Lower lobe of right lung (tissue), 2 donors: ENCODE measurements at regions not wholly inside any gene's neighbourhood (a gene's known extent, or its start where the extent isn't known, plus 50 kb on each side); places are given as distances from the start of the nearest gene placed in this dataset.

Source experiments
- ATAC-seq, 2 donors: fragments of 200-7000 bp; cut with Tn5 transposase; one replicate each; pipeline ENCODE4 v1.9.1; 2020 to 2022; ENCODE audit warnings: mild to moderate bottlenecking in 2 of 2, moderate library complexity in 2 of 2
- DNase-seq: peaks from one replicate; pipeline ENCODE4 v3.0.0-alpha.2; 2020
- H3K27ac ChIP-seq: fragments of 200-600 bp; one replicate; pipeline ENCODE4 v1.8.0; 2022
- H3K27me3 ChIP-seq: fragments of 200-600 bp; one replicate; pipeline ENCODE4 v1.8.0; 2022; ENCODE audit warnings: low read depth
- H3K36me3 ChIP-seq: fragments of 200-600 bp; one replicate; pipeline ENCODE4 v1.8.0; 2022; ENCODE audit warnings: mild to moderate bottlenecking
- H3K4me1 ChIP-seq: fragments of 200-600 bp; one replicate; pipeline ENCODE4 v1.8.0; 2022
- H3K4me3 ChIP-seq: fragments of 200-600 bp; one replicate; pipeline ENCODE4 v1.8.0; 2022; ENCODE audit warnings: mild to moderate bottlenecking
- H3K9me3 ChIP-seq: fragments of 200-600 bp; one replicate; pipeline ENCODE4 v1.8.0; 2022
- CTCF ChIP-seq: fragments of 200-600 bp; IDR thresholded peaks from one replicate; pipeline ENCODE4 v1.8.0; 2022; ENCODE audit warnings: antibody characterized with exemption, mild to moderate bottlenecking
- intact Hi-C: fragments of 100-400 bp; cut with DNase I; formaldehyde crosslinking; loops from one replicate; pipeline ENCODE4 v1.11.0; 2022
- donor health status: DM: no; HTN: yes; CAD: no; lungs with severe emphysema.

DNA sequence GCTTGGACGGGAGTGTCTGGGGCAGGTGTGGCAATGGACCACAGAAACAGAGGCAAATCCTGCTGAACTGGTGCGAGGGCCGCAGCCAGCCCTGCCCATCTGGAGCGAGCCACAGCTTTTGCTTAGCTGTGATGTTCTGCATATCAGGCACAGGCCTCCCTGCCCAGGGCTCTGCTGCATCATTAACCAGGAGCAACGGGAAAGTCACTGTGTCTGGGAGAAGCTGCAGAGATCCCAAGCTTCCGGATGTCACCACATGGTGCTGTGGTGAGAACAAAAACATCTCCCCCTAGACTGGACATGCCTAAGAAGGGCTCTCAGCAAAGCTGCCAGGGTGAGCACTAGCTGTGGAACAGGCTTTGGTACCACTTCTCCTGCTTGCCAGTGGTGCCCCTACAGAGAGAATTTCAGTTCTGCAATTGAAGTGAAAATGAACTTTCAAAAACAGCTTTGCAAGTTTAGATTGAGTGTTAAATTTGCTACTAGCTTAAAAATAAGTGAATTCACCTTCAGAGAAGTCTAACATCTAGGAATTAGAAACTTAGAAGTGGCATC, 172.9 kb upstream of the MYT1L start:
- DNase-seq: no peak
- ATAC-seq: no peak
- H3K27ac ChIP-seq: no peak overlapping the region
- intact Hi-C loops: no loop called here
- no peak for TF ChIP-seq CTCF
- H3K36me3 ChIP-seq: no peaks in the 10 kb centered on the region
- H3K4me1 ChIP-seq: no peaks in the 10 kb centered on the region
- H3K27me3 ChIP-seq: no peaks in the 10 kb centered on the region
- no peaks in the 10 kb centered on the region for H3K9me3 ChIP-seq
- no peak overlapping the region for H3K4me3 ChIP-seq

- Histone ChIP-seq H3K27ac (no peak overlapping the region), H3K4me3 (no peak overlapping the region), H3K27me3 (no peaks in the 10 kb centered on the region), H3K36me3 (no peaks in the 10 kb centered on the region), H3K9me3 (no peaks in the 10 kb centered on the region), H3K4me1 (no peaks in the 10 kb centered on the region)
- intact Hi-C loops: no loop called here
- ATAC-seq (no peak), DNase-seq (no peak)
- TF ChIP-seq CTCF: no peak
These were observed 171.1 kb upstream of the MYT1L start for GRCh38 chr2:2502201-2502549.

- H3K9me3 ChIP-seq: no peaks in the 10 kb centered on the region
- no peaks in the 10 kb centered on the region for H3K36me3 ChIP-seq
- no peak overlapping the region for H3K4me3 ChIP-seq
- no peaks in the 10 kb centered on the region for H3K27me3 ChIP-seq
- H3K4me1 ChIP-seq: no peaks in the 10 kb centered on the region
- no peak for TF ChIP-seq CTCF
- DNase-seq (no peak), ATAC-seq (no peak)
- no peak overlapping the region for H3K27ac ChIP-seq
- intact Hi-C loops: no loop called here
These were observed 170.6 kb upstream of the MYT1L start for GRCh38 chr2:2501454-2502200.

GRCh38 chr2:2495606-2496005, 164.5 kb upstream of the MYT1L start:
- Histone ChIP-seq H3K4me1 (no peaks in the 10 kb centered on the region), H3K9me3 (no peaks in the 10 kb centered on the region), H3K27me3 (no peaks in the 10 kb centered on the region), H3K27ac (no peak overlapping the region), H3K36me3 (no peaks in the 10 kb centered on the region), H3K4me3 (no peak overlapping the region)
- ATAC-seq (no peak), DNase-seq (no peak)
- TF ChIP-seq CTCF: no peak
- intact Hi-C loops: no loop called here

DNA sequence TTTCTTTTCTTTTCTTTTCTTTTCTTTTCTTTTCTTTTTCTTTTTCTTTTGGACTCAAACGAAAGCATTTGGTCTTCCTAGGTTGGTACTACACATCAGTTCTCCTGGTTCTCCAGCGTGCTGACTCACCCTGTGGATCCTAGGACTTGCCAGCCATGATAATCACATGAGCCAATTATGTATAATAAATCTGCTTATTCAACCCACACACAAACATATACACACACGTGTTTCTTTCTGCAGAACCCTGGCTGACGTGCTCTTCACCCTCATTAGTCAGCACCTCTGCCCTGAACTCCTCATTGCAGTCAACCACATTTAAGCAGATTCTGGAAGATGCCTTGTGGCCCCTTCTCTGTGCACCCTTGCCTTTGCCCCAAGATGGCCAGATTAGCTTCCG, 162.4 kb upstream of the MYT1L start:
- ATAC-seq (no peak), DNase-seq (no peak)
- no peaks in the 10 kb centered on the region for H3K4me1 ChIP-seq
- intact Hi-C loops: no loop called here
- H3K27me3 ChIP-seq: no peaks in the 10 kb centered on the region
- H3K9me3 ChIP-seq: no peaks in the 10 kb centered on the region
- H3K27ac ChIP-seq: no peak overlapping the region
- H3K4me3 ChIP-seq: no peak overlapping the region
- TF ChIP-seq CTCF: no peak
- no peaks in the 10 kb centered on the region for H3K36me3 ChIP-seq
